Ovary (tissue), 3 donors: ENCODE measurements at regions not wholly inside any gene's neighbourhood (a gene's known extent, or its start where the extent isn't known, plus 50 kb on each side); places are given as distances from the start of the nearest gene placed in this dataset.

Experiments used
- EP300 ChIP-seq: sonication (generic); formaldehyde crosslinking; IDR thresholded peaks from one replicate; pipeline ENCODE4 v1.6.1; 2017; ENCODE audit warnings: antibody characterized with exemption
- POLR2A ChIP-seq: fragments of 450-650 bp; IDR thresholded peaks from one replicate; pipeline ENCODE4 v1.6.1; 2017; ENCODE audit warnings: antibody characterized with exemption, mild to moderate bottlenecking, moderate library complexity
- TF ChIP-seq, protein P1 (sequence below), 3 donors: fragments of 450-650 bp in 2 of 3; fragments of 200-600 bp in 1 of 3; IDR thresholded peaks; one replicate each; pipeline versions ENCODE4 v1.5.1 to v1.8.0; 2016 to 2022; ENCODE audit warnings: antibody characterized with exemption in 3 of 3, mild to moderate bottlenecking in 1 of 3
- donor health status: DM: no; HTN: no; CAD: no.

DNA sequence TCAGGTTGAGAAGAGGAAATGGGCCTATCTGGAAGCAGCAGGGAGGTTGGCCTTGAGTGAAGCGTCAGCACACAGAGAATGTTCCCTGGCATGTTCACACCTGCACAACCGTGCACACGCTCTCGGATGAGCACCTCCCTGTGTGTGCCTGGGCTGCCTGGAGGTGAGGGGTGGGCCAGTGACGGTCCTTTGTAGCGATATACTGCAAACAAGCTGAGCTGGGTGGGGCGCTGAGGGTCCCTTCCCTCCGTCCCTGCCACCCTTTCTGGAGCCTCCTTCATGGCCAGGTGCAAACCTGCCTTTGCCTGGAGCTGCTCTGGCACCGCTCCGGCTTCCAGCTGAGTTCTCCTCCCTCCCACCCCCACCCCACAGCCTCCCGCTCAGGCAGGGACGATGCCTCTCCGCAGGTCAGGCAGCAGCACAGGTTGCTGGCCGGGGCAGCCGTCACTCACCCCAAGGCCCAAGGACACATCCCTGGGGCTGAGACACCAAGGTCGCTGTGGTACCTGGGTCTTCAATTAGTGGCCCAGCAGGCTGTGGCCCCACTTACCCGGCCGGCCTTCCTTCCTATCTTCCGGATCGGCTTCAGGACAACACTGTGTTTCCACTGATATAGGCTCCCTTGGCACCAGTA is 111.6 kb downstream of the ERMARD start:
- TF ChIP-seq, protein P1, sequence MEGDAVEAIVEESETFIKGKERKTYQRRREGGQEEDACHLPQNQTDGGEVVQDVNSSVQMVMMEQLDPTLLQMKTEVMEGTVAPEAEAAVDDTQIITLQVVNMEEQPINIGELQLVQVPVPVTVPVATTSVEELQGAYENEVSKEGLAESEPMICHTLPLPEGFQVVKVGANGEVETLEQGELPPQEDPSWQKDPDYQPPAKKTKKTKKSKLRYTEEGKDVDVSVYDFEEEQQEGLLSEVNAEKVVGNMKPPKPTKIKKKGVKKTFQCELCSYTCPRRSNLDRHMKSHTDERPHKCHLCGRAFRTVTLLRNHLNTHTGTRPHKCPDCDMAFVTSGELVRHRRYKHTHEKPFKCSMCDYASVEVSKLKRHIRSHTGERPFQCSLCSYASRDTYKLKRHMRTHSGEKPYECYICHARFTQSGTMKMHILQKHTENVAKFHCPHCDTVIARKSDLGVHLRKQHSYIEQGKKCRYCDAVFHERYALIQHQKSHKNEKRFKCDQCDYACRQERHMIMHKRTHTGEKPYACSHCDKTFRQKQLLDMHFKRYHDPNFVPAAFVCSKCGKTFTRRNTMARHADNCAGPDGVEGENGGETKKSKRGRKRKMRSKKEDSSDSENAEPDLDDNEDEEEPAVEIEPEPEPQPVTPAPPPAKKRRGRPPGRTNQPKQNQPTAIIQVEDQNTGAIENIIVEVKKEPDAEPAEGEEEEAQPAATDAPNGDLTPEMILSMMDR (IDR thresholded peaks at IDR 0.05), result no peak
- no peak for TF ChIP-seq POLR2A
- TF ChIP-seq EP300, result no peak
